H1 (cell line): ENCODE measurements at regions not wholly inside any gene's neighbourhood (a gene's known extent, or its start where the extent isn't known, plus 50 kb on each side); places are given as distances from the start of the nearest gene placed in this dataset.

ENCODE experiments used
- CHD1 ChIP-seq: IDR thresholded peaks from 2 replicates; pipeline ENCODE4 v1.6.1; 2012; ENCODE audit warnings: low read depth, low read length, improper control_type of control experiment
- EP300 ChIP-seq, 2 experiments: IDR thresholded peaks; 1 replicate in 1 of 2; 2 replicates in 1 of 2; pipeline ENCODE4 v1.6.1; 2011 to 2012; ENCODE audit warnings: low read depth in 2 of 2, low read length in 2 of 2, mild to moderate bottlenecking in 2 of 2, borderline replicate concordance in 1 of 2, inconsistent platforms in 1 of 2, moderate library complexity in 1 of 2
- HDAC2 ChIP-seq, 2 experiments: fragments of 300-600 bp in 1 of 2; sonication (generic) in 1 of 2; IDR thresholded peaks; 2 replicates each; pipeline ENCODE4 v1.6.1; 2011 to 2012; ENCODE audit warnings: low read depth in 2 of 2, low read length in 2 of 2, mild to moderate bottlenecking in 2 of 2, moderate library complexity in 2 of 2, borderline replicate concordance in 1 of 2, inconsistent platforms in 1 of 2
- KDM5A ChIP-seq: fragments of 200-600 bp; IDR thresholded peaks from 2 replicates; pipeline ENCODE4 v1.7.1; 2012; ENCODE audit warnings: mild to moderate bottlenecking, low read length, inconsistent platforms, mixed read lengths
- MAFK ChIP-seq: IDR thresholded peaks from 2 replicates; pipeline ENCODE4 v1.6.1; 2012; ENCODE audit warnings: low read depth, mild to moderate bottlenecking, improper control_type of control experiment, low read length
- POLR2A ChIP-seq, 2 experiments: IDR thresholded peaks; 1 replicate in 1 of 2; 2 replicates in 1 of 2; pipeline ENCODE4 v1.6.1; 2011; ENCODE audit warnings: low read depth in 2 of 2, low read length in 2 of 2, mild to moderate bottlenecking in 2 of 2; ENCODE audit errors: control extremely low read depth in 1 of 2
- YY1 ChIP-seq: IDR thresholded peaks from 2 replicates; pipeline ENCODE4 v1.6.1; 2011; ENCODE audit warnings: low read depth, mild to moderate bottlenecking, low read length
- TF ChIP-seq, protein P1 (sequence below), 3 experiments: IDR thresholded peaks; 1 replicate in 2 of 3; 2 replicates in 1 of 3; pipeline versions ENCODE4 v1.5.1 to v1.6.1; 2011; ENCODE audit warnings: low read length in 3 of 3, mild to moderate bottlenecking in 3 of 3, inconsistent platforms in 2 of 3, low read depth in 1 of 3, moderate library complexity in 1 of 3; ENCODE audit not compliant: insufficient read depth in 1 of 3; ENCODE audit errors: control extremely low read depth in 1 of 3

DNA sequence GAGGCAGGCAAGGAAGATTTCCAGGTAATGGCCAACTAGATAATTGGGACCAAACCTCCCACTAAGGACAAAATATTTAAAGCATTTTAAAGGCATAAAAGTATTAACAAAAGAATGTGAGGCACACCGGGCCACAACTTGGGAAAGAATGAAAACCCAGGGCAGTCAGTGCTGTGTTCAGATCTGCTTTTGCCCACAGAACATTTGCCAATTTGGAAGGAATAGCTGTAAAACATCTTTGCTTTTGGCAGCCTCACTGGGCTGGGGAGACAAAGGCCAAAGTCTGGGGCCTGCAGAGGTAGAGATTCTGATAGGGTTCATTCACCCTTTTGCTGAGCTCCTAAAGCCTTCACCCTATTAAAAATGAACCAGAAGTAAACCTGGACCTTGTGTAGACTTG, 82.3 kb downstream of the SYNE3 start:
- TF ChIP-seq HDAC2 (IDR thresholded peaks at IDR 0.05; ENCODE audit: borderline replicate concordance in 1 of 2, low read depth in 2 of 2, low read length in 2 of 2) (no peak), EP300 (IDR thresholded peaks at IDR 0.05; ENCODE audit: borderline replicate concordance in 1 of 2, low read depth in 2 of 2, low read length in 2 of 2) (no peak), CHD1 (no peak), POLR2A (IDR thresholded peaks at IDR 0.05; ENCODE audit: control extremely low read depth in 1 of 2, low read depth in 2 of 2, low read length in 2 of 2) (no peak), MAFK (no peak), KDM5A (no peak), YY1 (no peak)
- TF ChIP-seq, protein P1, sequence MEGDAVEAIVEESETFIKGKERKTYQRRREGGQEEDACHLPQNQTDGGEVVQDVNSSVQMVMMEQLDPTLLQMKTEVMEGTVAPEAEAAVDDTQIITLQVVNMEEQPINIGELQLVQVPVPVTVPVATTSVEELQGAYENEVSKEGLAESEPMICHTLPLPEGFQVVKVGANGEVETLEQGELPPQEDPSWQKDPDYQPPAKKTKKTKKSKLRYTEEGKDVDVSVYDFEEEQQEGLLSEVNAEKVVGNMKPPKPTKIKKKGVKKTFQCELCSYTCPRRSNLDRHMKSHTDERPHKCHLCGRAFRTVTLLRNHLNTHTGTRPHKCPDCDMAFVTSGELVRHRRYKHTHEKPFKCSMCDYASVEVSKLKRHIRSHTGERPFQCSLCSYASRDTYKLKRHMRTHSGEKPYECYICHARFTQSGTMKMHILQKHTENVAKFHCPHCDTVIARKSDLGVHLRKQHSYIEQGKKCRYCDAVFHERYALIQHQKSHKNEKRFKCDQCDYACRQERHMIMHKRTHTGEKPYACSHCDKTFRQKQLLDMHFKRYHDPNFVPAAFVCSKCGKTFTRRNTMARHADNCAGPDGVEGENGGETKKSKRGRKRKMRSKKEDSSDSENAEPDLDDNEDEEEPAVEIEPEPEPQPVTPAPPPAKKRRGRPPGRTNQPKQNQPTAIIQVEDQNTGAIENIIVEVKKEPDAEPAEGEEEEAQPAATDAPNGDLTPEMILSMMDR (IDR thresholded peaks at IDR 0.05; ENCODE audit: control extremely low read depth in 1 of 3, insufficient read depth in 1 of 3, low read depth in 1 of 3, low read length in 3 of 3) = no peak
